CD1c-positive myeloid dendritic cell (primary cell): ENCODE measurements at regions not wholly inside any gene's neighbourhood (a gene's known extent, or its start where the extent isn't known, plus 50 kb on each side); places are given as distances from the start of the nearest gene placed in this dataset.
A peak's percentile ranks its signal among the peaks of the same experiment; 100 is the strongest.
"Not testable (repeated sequence)": the region's sequence is repeated elsewhere in the genome, so short reads cannot be mapped to it uniquely, and the experiment has no call there.

Experiments
- DNase-seq: peaks from one replicate; pipeline ENCODE4 v3.0.0-alpha.2; 2016; ENCODE audit errors: extremely low spot score

- no peak for DNase-seq
Observed at GRCh38 chr3:82177774-82178173, 416.3 kb upstream of the GBE1 start.

GRCh38 chr3:82165266-82165665 is 403.8 kb upstream of the GBE1 start:
- DNase-seq = no peak

DNA sequence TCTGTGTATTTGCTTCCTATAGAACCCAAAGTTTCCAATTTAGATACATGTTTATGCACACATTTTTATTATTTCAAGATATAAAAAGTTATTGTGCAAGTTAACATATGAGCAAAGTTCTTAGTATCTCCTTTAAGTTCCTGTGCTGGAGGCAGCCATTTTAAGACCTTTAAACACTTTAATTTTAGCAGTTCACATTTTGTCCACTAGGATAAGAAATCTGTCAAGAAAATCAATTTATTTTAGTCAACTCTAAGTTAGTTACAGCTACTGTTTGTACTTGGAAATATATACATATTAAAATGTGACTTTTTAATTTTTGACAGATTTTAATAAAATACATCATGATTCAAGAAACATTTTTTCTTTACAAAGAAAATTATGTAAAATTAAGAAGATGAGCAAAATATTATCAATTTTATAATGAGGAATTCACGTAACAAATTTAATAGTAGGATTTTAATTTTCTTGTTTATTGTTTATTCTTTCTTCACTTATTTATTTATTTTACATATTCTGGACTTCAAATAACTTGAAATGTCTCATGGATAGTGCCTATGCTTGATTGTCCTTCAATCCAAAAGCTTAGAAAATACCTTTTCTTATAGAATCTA is 402.6 kb upstream of the GBE1 start:
- DNase-seq = peak; percentile 39

DNA sequence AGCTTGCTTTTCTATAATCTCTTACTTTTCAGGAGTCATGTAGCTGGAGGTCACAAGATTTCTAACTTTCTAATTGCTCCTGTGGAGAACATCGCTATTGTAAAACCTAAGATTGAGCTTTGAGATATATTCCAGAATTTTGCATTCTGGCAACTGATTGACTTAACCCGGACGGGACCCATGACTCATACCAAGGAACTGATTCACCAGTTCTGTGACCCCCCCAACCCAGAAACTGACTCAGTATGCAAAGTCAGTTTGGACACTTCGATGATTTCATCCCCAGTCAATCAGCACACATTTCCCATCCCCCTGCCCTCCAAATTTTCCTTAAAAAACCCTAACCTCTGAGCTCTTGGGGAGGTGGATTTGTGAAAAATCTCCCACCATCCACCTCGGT is 396.5 kb upstream of the GBE1 start:
- DNase-seq = no peak

DNA sequence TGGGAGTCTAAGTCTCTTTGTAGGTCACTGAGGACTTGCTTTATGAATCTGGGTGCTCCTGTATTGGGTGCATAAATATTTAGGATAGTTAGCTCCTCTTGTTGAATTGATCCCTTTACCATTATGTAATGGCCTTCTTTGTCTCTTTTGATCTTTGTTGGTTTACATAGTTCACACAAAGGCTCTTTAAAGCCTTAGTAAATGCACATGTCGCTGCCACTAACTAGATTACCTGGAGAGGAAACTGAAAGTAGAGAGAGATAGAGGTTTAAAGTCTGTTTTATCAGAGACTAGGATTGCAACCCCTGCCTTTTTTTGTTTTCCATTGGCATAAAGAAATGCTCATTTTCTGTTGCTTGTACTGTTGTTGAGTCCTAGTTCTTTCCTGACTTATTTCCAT is 392.4 kb upstream of the GBE1 start:
- not testable (repeated sequence) for DNase-seq

DNA sequence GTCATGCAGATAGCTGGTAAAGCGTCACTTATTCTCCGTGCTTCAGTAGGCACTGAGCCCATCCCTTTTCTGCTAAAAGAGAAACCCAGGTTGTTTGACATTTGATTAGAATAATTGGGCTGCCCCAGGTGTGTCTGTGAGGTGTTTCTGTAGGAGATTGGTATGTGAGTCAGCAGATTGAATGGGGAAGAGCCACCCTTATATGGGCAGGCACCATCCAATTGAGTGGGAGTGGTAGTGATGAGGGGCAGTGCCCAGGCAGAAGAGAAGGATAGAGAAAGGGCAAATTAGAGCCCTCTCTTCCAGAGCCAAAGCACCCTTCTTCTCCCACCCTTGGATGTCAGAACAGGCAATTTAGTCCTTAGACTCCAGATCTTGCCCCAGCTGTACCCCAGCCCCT is 384.3 kb upstream of the GBE1 start:
- no peak for DNase-seq

GRCh38 chr3:82144811-82145210 is 383.4 kb upstream of the GBE1 start:
- DNase-seq = no peak

- DNase-seq = no peak
Observed at GRCh38 chr3:82143661-82144412, 382.4 kb upstream of the GBE1 start.

DNA sequence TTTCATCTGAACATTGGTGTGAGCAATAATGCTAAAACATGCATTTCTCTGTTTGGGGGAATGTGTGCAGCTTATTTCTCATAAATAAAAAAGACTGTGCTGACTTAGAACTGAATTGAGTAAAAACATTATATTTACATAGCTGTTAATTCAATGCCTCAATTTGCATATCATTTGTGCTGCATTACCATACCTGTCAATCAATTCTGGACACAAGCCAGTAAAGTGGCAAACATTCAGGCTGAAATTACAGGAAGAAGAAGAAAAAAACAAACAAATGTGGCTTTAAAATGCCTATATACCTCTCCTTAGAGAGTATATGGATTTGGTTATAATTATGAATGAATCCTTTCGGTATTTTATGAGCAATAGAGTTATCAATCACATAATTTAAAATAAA is 380.1 kb upstream of the GBE1 start:
- DNase-seq = no peak

GRCh38 chr3:82137861-82138260 is 376.4 kb upstream of the GBE1 start:
- DNase-seq = no peak

DNA sequence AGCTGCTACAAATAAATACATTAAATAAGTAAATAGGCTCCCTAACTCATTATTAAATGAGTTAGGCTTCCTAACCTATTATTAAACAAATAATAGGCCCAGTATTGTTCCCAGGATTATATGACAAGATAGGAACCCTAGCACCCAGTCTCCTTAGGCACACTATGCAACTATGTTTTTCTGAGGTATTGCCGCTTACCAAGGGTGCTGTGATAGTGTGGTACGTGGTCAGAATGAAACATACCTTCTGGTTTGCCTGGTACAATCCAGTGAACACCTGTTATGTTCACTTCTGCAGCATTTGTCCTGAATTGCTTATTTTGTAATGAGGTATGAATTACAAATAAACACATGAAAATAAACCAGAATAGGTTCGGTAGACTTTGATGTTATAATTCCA is 375.6 kb upstream of the GBE1 start:
- DNase-seq = no peak

- DNase-seq = peak; percentile 71
Observed at GRCh38 chr3:82133070-82133606, 371.7 kb upstream of the GBE1 start.

- no peak for DNase-seq
Observed at GRCh38 chr3:82132210-82133069, 371.0 kb upstream of the GBE1 start.

GRCh38 chr3:82130046-82130445 is 368.6 kb upstream of the GBE1 start:
- peak; percentile 87 for DNase-seq

DNA sequence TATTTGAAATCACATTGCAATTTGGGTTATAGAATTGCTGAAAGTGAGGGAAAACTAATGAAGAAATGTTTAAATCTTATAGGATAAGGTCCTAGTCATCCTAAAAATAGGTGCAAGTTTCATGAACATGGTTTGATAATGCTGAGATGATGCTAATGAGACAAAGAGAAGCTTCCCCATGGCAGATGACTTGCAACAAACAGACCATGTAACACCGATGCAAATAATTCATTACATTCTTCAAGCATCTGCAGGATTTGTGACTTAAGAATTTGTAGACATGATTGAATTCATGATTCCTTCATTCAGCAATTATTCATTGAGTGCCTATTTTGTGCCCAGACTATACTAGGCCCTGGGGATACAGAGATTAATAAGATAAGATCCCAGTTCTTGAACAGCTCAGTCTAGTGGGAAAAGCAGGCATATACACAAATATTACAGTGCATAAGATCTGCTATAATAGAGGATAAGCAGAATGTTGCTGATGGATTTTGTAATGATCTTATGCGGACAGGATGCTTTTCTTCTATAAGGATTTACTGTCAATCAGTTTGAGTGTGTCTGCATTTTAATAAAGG is 367.9 kb upstream of the GBE1 start:
- no peak for DNase-seq

DNA sequence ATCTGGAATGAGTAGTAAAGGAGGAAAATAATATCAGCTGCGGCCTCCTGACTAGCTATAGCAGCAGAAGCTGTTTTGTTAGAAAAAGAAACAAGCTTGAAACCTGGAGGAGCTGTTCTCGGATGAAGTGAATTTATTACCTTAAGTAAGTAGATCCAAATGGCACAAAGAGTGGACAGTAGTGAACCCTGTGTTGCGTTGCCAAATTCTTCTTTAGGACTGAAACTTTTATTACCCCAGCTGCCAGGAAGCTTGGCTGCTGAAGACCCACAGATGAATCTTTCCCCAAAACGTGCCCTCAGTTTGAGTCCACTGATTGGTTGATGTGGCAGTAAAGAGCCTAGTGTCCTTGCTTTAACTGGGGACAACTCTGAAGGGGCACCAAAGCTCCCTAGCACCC is 366.8 kb upstream of the GBE1 start:
- no peak for DNase-seq

- no peak for DNase-seq
Observed at GRCh38 chr3:82122554-82123345, 361.3 kb upstream of the GBE1 start.

- DNase-seq = no peak
Observed at GRCh38 chr3:82114589-82114988, 353.1 kb upstream of the GBE1 start.

DNA sequence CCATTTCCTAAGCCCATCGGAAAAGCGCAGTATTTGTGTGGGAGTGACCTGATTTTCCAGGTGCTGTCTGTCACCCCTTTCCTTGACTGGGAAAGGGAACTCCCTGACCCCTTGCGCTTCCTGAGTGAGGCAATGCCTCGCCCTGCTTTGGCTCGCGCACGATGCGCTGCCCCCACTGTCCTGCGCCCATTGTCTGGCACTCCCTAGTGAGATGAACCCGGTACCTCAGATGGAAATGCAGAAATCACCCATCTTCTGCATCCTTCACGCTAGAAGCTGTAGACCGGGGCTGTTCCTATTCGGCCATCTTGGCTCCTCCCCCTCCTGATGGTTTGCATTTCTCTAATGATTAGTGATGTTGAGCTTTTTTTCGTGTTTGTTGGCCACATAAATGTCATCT is 349.3 kb upstream of the GBE1 start:
- not testable (repeated sequence) for DNase-seq

DNA sequence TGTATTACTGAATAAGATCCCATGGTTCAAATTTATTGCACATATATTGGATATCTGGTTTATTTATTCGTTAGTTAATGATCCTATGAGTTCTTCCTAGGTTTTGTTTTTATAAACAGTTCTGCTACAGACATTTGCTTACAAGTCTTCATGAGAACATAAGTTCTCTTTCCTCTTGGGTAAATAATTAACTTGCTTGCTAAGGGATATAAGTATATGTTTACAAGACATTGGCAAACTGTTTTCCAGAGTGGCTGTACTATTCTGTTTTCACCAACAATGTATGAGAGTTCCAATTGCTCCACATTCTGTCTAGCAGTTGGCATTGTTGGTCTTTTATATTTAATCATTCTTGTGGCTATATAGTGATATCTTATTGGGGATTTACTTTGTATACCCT is 341.8 kb upstream of the GBE1 start:
- no peak for DNase-seq

- DNase-seq = no peak
Observed at GRCh38 chr3:82100378-82100777, 338.9 kb upstream of the GBE1 start.
